ENCODE measurements at regions not wholly inside any gene's neighbourhood (a gene's known extent, or its start where the extent isn't known, plus 50 kb on each side); places are given as distances from the start of the nearest gene placed in this dataset.

GRCh38 chr9:93815677-93816076 is 139.5 kb downstream of the BARX1 start:
- Histone ChIP-seq H3F3A (ENCODE audit: insufficient read depth, low read depth) (no peaks in the 10 kb centered on the region), H3K4me2 (no peak overlapping the region), H3K4me1 (replicated peaks; ENCODE audit: insufficient read depth) (no peaks in the 10 kb centered on the region), H3K9me3 (ENCODE audit: insufficient read depth, low read depth) (no peaks in the 10 kb centered on the region), H4K20me1 (ENCODE audit: insufficient read depth) (no peaks in the 10 kb centered on the region), H2AFZ (no peak overlapping the region), H3K27ac (no peak overlapping the region), H3K79me2 (ENCODE audit: low read depth) (no peaks in the 10 kb centered on the region), H3K27me3 (ENCODE audit: insufficient read depth, low read depth) (peaks cover 90% of the 10 kb centered on the region), H3K4me3 (no peak overlapping the region), H3K9me2 (ENCODE audit: insufficient read depth) (no peaks in the 10 kb centered on the region), H3K36me3 (ENCODE audit: low read depth) (no peaks in the 10 kb centered on the region)
- POLR2A ChIA-PET (ENCODE audit: unreplicated experiment): no interaction called here
- CTCF ChIA-PET: no interaction called here
- no peak for TF ChIP-seq CTCF (conservative IDR thresholded peaks at IDR 0.05)
- no peak for TF ChIP-seq EZH2 (IDR thresholded peaks at IDR 0.05; ENCODE audit: low read depth)
- DNase-seq: no peak
- intact Hi-C loops (cut with micrococcal nuclease; ENCODE audit: unreplicated experiment): no loop called here
- BruUV-seq (replicated peaks): no TSS peak

GRCh38 chr9:93815135-93815534 is 140.0 kb downstream of the BARX1 start:
- H3K4me2 ChIP-seq: no peak overlapping the region
- no peak for TF ChIP-seq CTCF (conservative IDR thresholded peaks at IDR 0.05)
- TF ChIP-seq EZH2 (IDR thresholded peaks at IDR 0.05; ENCODE audit: low read depth): no peak
- H3K4me3 ChIP-seq: no peak overlapping the region
- no peaks in the 10 kb centered on the region for H3K36me3 ChIP-seq (ENCODE audit: low read depth)
- no peaks in the 10 kb centered on the region for H3K9me3 ChIP-seq (ENCODE audit: insufficient read depth, low read depth)
- H4K20me1 ChIP-seq (ENCODE audit: insufficient read depth): no peaks in the 10 kb centered on the region
- H3K9me2 ChIP-seq (ENCODE audit: insufficient read depth): no peaks in the 10 kb centered on the region
- no peak overlapping the region for H3K27ac ChIP-seq
- ChIA-PET POLR2A (ENCODE audit: unreplicated experiment) (no interaction called here), CTCF (no interaction called here)
- intact Hi-C loops (cut with micrococcal nuclease; ENCODE audit: unreplicated experiment): no loop called here
- no peaks in the 10 kb centered on the region for H3F3A ChIP-seq (ENCODE audit: insufficient read depth, low read depth)
- no peak overlapping the region for H2AFZ ChIP-seq
- H3K27me3 ChIP-seq (ENCODE audit: insufficient read depth, low read depth): peaks cover 90% of the 10 kb centered on the region
- no TSS peak for BruUV-seq (replicated peaks)
- DNase-seq: no peak
- H3K4me1 ChIP-seq (replicated peaks; ENCODE audit: insufficient read depth): no peaks in the 10 kb centered on the region
- no peaks in the 10 kb centered on the region for H3K79me2 ChIP-seq (ENCODE audit: low read depth)

GRCh38 chr9:93814077-93814956 is 140.8 kb downstream of the BARX1 start:
- no peak for DNase-seq
- no TSS peak for BruUV-seq (replicated peaks)
- H3F3A ChIP-seq (ENCODE audit: insufficient read depth, low read depth): no peaks in the 10 kb centered on the region
- no peaks in the 10 kb centered on the region for H3K9me3 ChIP-seq (ENCODE audit: insufficient read depth, low read depth)
- H3K27me3 ChIP-seq (ENCODE audit: insufficient read depth, low read depth): peaks cover 90% of the 10 kb centered on the region
- ChIA-PET POLR2A (ENCODE audit: unreplicated experiment) (no interaction called here), CTCF (no interaction called here)
- no peak overlapping the region for H2AFZ ChIP-seq
- H3K9me2 ChIP-seq (ENCODE audit: insufficient read depth): no peaks in the 10 kb centered on the region
- H3K4me3 ChIP-seq: no peak overlapping the region
- H3K4me2 ChIP-seq: no peak overlapping the region
- no peaks in the 10 kb centered on the region for H3K79me2 ChIP-seq (ENCODE audit: low read depth)
- intact Hi-C loops (cut with micrococcal nuclease; ENCODE audit: unreplicated experiment): no loop called here
- no peaks in the 10 kb centered on the region for H3K4me1 ChIP-seq (replicated peaks; ENCODE audit: insufficient read depth)
- no peak overlapping the region for H3K27ac ChIP-seq
- H4K20me1 ChIP-seq (ENCODE audit: insufficient read depth): no peaks in the 10 kb centered on the region
- no peaks in the 10 kb centered on the region for H3K36me3 ChIP-seq (ENCODE audit: low read depth)
- TF ChIP-seq EZH2 (IDR thresholded peaks at IDR 0.05; ENCODE audit: low read depth) (no peak), CTCF (conservative IDR thresholded peaks at IDR 0.05) (no peak)
